ENCODE measurements at regions not wholly inside any gene's neighbourhood (a gene's known extent, or its start where the extent isn't known, plus 50 kb on each side); places are given as distances from the start of the nearest gene placed in this dataset.

GRCh38 chr6:40860443-40860842 is 178.6 kb downstream of the UNC5CL start:
- Histone ChIP-seq H3K9ac (ENCODE audit: insufficient read depth, low read length) (no peak overlapping the region), H3K9me3 (ENCODE audit: control insufficient read depth, insufficient read depth, low read depth, low read length) (no peaks in the 10 kb centered on the region), H3K4me1 (ENCODE audit: control insufficient read depth, extremely low read depth, insufficient read depth, low read length) (no peaks in the 10 kb centered on the region), H3K27ac (ENCODE audit: insufficient read depth, low read length) (no peak overlapping the region), H3K79me2 (ENCODE audit: control insufficient read depth, insufficient read depth, low read length) (no peaks in the 10 kb centered on the region), H3K27me3 (ENCODE audit: control insufficient read depth, insufficient read depth, low read length) (no peaks in the 10 kb centered on the region), H3K36me3 (ENCODE audit: control insufficient read depth, insufficient read depth, low read length) (no peaks in the 10 kb centered on the region), H4K20me1 (ENCODE audit: control insufficient read depth, extremely low read depth, insufficient read depth, low read length) (no peaks in the 10 kb centered on the region), H3K4me3 (replicated peaks in 1 of 4; ENCODE audit: control extremely low read depth in 1 of 4, insufficient read depth in 1 of 4, low read depth in 3 of 4, low read length in 4 of 4) (no peak overlapping the region), H3K4me2 (ENCODE audit: extremely low read depth, insufficient read depth, low read length) (no peak overlapping the region), H2AFZ (ENCODE audit: low read length) (no peak overlapping the region)
- DNase-seq (ENCODE audit: low read depth in 2 of 2): no peak
- TF ChIP-seq EZH2 (IDR thresholded peaks at IDR 0.05; ENCODE audit: low read length, missing control alignments) (no peak), CTCF (conservative IDR thresholded peaks at IDR 0.05 in 1 of 2, IDR thresholded peaks at IDR 0.05 in 1 of 2; ENCODE audit: low read depth in 1 of 2, low read length in 2 of 2) (no peak)

- no peak overlapping the region for H3K4me2 ChIP-seq (ENCODE audit: extremely low read depth, insufficient read depth, low read length)
- no peak overlapping the region for H2AFZ ChIP-seq (ENCODE audit: low read length)
- H3K27ac ChIP-seq (ENCODE audit: insufficient read depth, low read length): no peak overlapping the region
- no peaks in the 10 kb centered on the region for H4K20me1 ChIP-seq (ENCODE audit: control insufficient read depth, extremely low read depth, insufficient read depth, low read length)
- no peak overlapping the region for H3K9ac ChIP-seq (ENCODE audit: insufficient read depth, low read length)
- H3K36me3 ChIP-seq (ENCODE audit: control insufficient read depth, insufficient read depth, low read length): no peaks in the 10 kb centered on the region
- H3K79me2 ChIP-seq (ENCODE audit: control insufficient read depth, insufficient read depth, low read length): no peaks in the 10 kb centered on the region
- no peaks in the 10 kb centered on the region for H3K9me3 ChIP-seq (ENCODE audit: control insufficient read depth, insufficient read depth, low read depth, low read length)
- no peaks in the 10 kb centered on the region for H3K27me3 ChIP-seq (ENCODE audit: control insufficient read depth, insufficient read depth, low read length)
- H3K4me1 ChIP-seq (ENCODE audit: control insufficient read depth, extremely low read depth, insufficient read depth, low read length): no peaks in the 10 kb centered on the region
- H3K4me3 ChIP-seq (replicated peaks in 1 of 4; ENCODE audit: control extremely low read depth in 1 of 4, insufficient read depth in 1 of 4, low read depth in 3 of 4, low read length in 4 of 4): no peak overlapping the region
- TF ChIP-seq EZH2 (IDR thresholded peaks at IDR 0.05; ENCODE audit: low read length, missing control alignments) (no peak), CTCF (conservative IDR thresholded peaks at IDR 0.05 in 1 of 2, IDR thresholded peaks at IDR 0.05 in 1 of 2; ENCODE audit: low read depth in 1 of 2, low read length in 2 of 2) (no peak)
- DNase-seq (ENCODE audit: low read depth in 2 of 2): no peak
These were observed 182.8 kb downstream of the UNC5CL start for GRCh38 chr6:40856271-40856670.

GRCh38 chr6:40855168-40855880 is 183.7 kb downstream of the UNC5CL start:
- Histone ChIP-seq H3K9me3 (ENCODE audit: control insufficient read depth, insufficient read depth, low read depth, low read length) (no peaks in the 10 kb centered on the region), H3K4me1 (ENCODE audit: control insufficient read depth, extremely low read depth, insufficient read depth, low read length) (no peaks in the 10 kb centered on the region), H3K36me3 (ENCODE audit: control insufficient read depth, insufficient read depth, low read length) (no peaks in the 10 kb centered on the region), H3K4me3 (replicated peaks in 1 of 4; ENCODE audit: control extremely low read depth in 1 of 4, insufficient read depth in 1 of 4, low read depth in 3 of 4, low read length in 4 of 4) (no peak overlapping the region), H4K20me1 (ENCODE audit: control insufficient read depth, extremely low read depth, insufficient read depth, low read length) (no peaks in the 10 kb centered on the region), H3K4me2 (ENCODE audit: extremely low read depth, insufficient read depth, low read length) (no peak overlapping the region), H3K27ac (ENCODE audit: insufficient read depth, low read length) (no peak overlapping the region), H3K79me2 (ENCODE audit: control insufficient read depth, insufficient read depth, low read length) (no peaks in the 10 kb centered on the region), H3K9ac (ENCODE audit: insufficient read depth, low read length) (no peak overlapping the region), H3K27me3 (ENCODE audit: control insufficient read depth, insufficient read depth, low read length) (no peaks in the 10 kb centered on the region), H2AFZ (ENCODE audit: low read length) (no peak overlapping the region)
- DNase-seq (ENCODE audit: low read depth in 2 of 2): no peak
- TF ChIP-seq CTCF (conservative IDR thresholded peaks at IDR 0.05 in 1 of 2, IDR thresholded peaks at IDR 0.05 in 1 of 2; ENCODE audit: low read depth in 1 of 2, low read length in 2 of 2) (no peak), EZH2 (IDR thresholded peaks at IDR 0.05; ENCODE audit: low read length, missing control alignments) (no peak)

Data from fibroblast of lung (primary cell).